Heart right ventricle (tissue), 16 donors: ENCODE measurements at regions not wholly inside any gene's neighbourhood (a gene's known extent, or its start where the extent isn't known, plus 50 kb on each side); places are given as distances from the start of the nearest gene placed in this dataset.

Experiments
- ATAC-seq, 8 donors: fragments of 200-7000 bp; cut with Tn5 transposase; one replicate each; pipeline ENCODE4 v1.9.1; 2020; ENCODE audit warnings: mild to moderate bottlenecking in 8 of 8, moderate library complexity in 8 of 8, moderate number of reproducible peaks in 1 of 8
- DNase-seq, 2 donors: peaks; one replicate each; pipeline ENCODE4 v3.0.0-alpha.2; 2020
- H3K27ac ChIP-seq, 10 donors: fragments of 200-600 bp; sonication (generic) in 2 of 10; one replicate each; pipeline versions ENCODE4 v1.5.0 to v1.8.0; 2020 to 2022; ENCODE audit warnings: mild to moderate bottlenecking in 3 of 10
- H3K27me3 ChIP-seq, 7 donors: fragments of 200-600 bp; one replicate each; pipeline ENCODE4 v1.8.0; 2021 to 2022; ENCODE audit warnings: mild to moderate bottlenecking in 2 of 7
- H3K36me3 ChIP-seq, 9 donors: fragments of 200-600 bp; sonication (generic) in 1 of 9; one replicate each; pipeline versions ENCODE4 v1.5.0 to v1.8.0; 2020 to 2022; ENCODE audit warnings: mild to moderate bottlenecking in 2 of 9
- H3K4me1 ChIP-seq, 9 donors: fragments of 200-600 bp; sonication (generic) in 1 of 9; one replicate each; pipeline versions ENCODE4 v1.5.0 to v1.8.0; 2020 to 2022; ENCODE audit warnings: mild to moderate bottlenecking in 4 of 9
- H3K4me3 ChIP-seq, 10 donors: fragments of 200-600 bp; sonication (generic) in 2 of 10; one replicate each; pipeline versions ENCODE4 v1.5.0 to v1.8.0; 2020 to 2022; ENCODE audit warnings: mild to moderate bottlenecking in 7 of 10, moderate library complexity in 2 of 10
- H3K9me3 ChIP-seq, 11 donors: fragments of 200-600 bp in 10 of 11; sonication (generic) in 2 of 11; one replicate each; pipeline versions ENCODE4 v1.5.0 to v1.8.0; 2013 to 2022; ENCODE audit warnings: mild to moderate bottlenecking in 2 of 11, control low read depth in 1 of 11, moderate library complexity in 1 of 11
- CTCF ChIP-seq, 9 donors: fragments of 200-600 bp; sonication (generic) in 2 of 9; IDR thresholded peaks; one replicate each; pipeline versions ENCODE4 v1.5.0 to v1.8.0; 2021 to 2022; ENCODE audit warnings: antibody characterized with exemption in 9 of 9, mild to moderate bottlenecking in 5 of 9, moderate library complexity in 1 of 9
- WGBS, 2 donors: extraction: QIAGEN DNeasy Blood & Tissue Kit; methylation state at CpG; one replicate each; pipeline ENCODE4 v1.1.7; 2013; ENCODE audit warnings: inconsistent platforms in 1 of 2; 5-methylcytosine and 5-hydroxymethylcytosine counted together
- intact Hi-C, 10 donors: fragments of 100-400 bp; cut with DNase I; formaldehyde crosslinking; loops; one replicate each; pipeline versions ENCODE4 v1.11.1 to v1.14.2; 2022
- donor health status: Arrhythmogenic right ventricular cardiomyopathy.
- donor health status: ischemic (EF 13 %, LVEDD 7.1; RV severe dilation, severe dysfunction).
- donor health status: healthy with polysubstance abuse.
- donor health status: DM: no; HTN: yes; CAD: no.
- donor health status: DM: no; HTN: no; CAD: no.
- donor health status: ischemic (EF 25% LVEDD 6.9; RV normal size, moderate dysfunction).
- donor health status: ischemic (EF 25% LVEDD 5.7; RV mildly dilated, moderate dysfunction).
- donor health status: healthy.
- donor health status: DM: yes; HTN: yes; CAD: no.
- donor health status: Ischemic cardiomyopathy.
- donor health status: ischemic (EF 35%, LVEDD 5.7; RV mildly dilated, moderate dysfunction).
- donor health status: nonischemic (EF 11% LVEDD 7.7; RV severe dilation, severe dysfunction).
- donor health status: DM: yes; HTN: yes; CAD: no.
- donor health status: PGD.
- donor health status: ischemic (EF 29% LVEDD 5.4; RV normal size, mild dysfunction).
- donor health status: nonischemic (EF 23%, LVEDD 6.1; RV moderate dilation, normal function).

- WGBS, 2 donors, result 42 to 49% methylated on average over 5 of the region's 5 CpGs
- Histone ChIP-seq H3K4me1 (no peaks in the 10 kb centered on the region), H3K27ac (no peak overlapping the region), H3K4me3 (no peak overlapping the region), H3K36me3 (no peaks in the 10 kb centered on the region), H3K27me3 (peaks cover 0 to 3% (median 0%) of the 10 kb centered on the region in 7 donors), H3K9me3 (no peaks in the 10 kb centered on the region)
- no peak for DNase-seq
- no peak for ATAC-seq
- intact Hi-C loops, result no loop called here
- TF ChIP-seq CTCF (IDR thresholded peaks at IDR 0.05), result no peak
Measured at GRCh38 chr3:68148447-68148846, 494.0 kb upstream of the SUCLG2 start.

GRCh38 chr3:68142441-68142840 is 488.0 kb upstream of the SUCLG2 start:
- ATAC-seq (no peak), DNase-seq (no peak)
- Histone ChIP-seq H3K9me3 (no peaks in the 10 kb centered on the region), H3K4me1 (no peaks in the 10 kb centered on the region), H3K36me3 (no peaks in the 10 kb centered on the region), H3K27me3 (no peaks in the 10 kb centered on the region), H3K4me3 (no peak overlapping the region), H3K27ac (no peak overlapping the region)
- intact Hi-C loops, result no loop called here
- WGBS, 2 donors, result 29 to 35% methylated on average over 2 of the region's 2 CpGs
- TF ChIP-seq CTCF (IDR thresholded peaks at IDR 0.05), result no peak

GRCh38 chr3:68139897-68140296 is 485.5 kb upstream of the SUCLG2 start:
- 75 to 76% methylated on average over 3 of the region's 3 CpGs for WGBS, 2 donors
- no peak overlapping the region for H3K4me3 ChIP-seq
- no peak for TF ChIP-seq CTCF (IDR thresholded peaks at IDR 0.05)
- no peaks in the 10 kb centered on the region for H3K9me3 ChIP-seq
- intact Hi-C loops, result no loop called here
- no peak for ATAC-seq
- DNase-seq, result no peak
- no peak overlapping the region for H3K27ac ChIP-seq
- no peaks in the 10 kb centered on the region for H3K4me1 ChIP-seq
- H3K27me3 ChIP-seq, result peaks cover 0 to 11% (median 0%) of the 10 kb centered on the region in 7 donors
- H3K36me3 ChIP-seq, result no peaks in the 10 kb centered on the region

- H3K27ac ChIP-seq, result no peak overlapping the region
- H3K27me3 ChIP-seq, result peaks cover 0 to 11% (median 0%) of the 10 kb centered on the region in 7 donors
- H3K9me3 ChIP-seq, result peaks cover 0 to 15% (median 0%) of the 10 kb centered on the region in 11 donors
- DNase-seq (no peak), ATAC-seq (no peak)
- intact Hi-C loops, result no loop called here
- 58 to 66% methylated on average over 7 of the region's 7 CpGs for WGBS, 2 donors
- H3K4me1 ChIP-seq, result no peaks in the 10 kb centered on the region
- TF ChIP-seq CTCF (IDR thresholded peaks at IDR 0.05), result no peak
- H3K36me3 ChIP-seq, result no peaks in the 10 kb centered on the region
- no peak overlapping the region for H3K4me3 ChIP-seq
Measured at GRCh38 chr3:68136411-68136810, 482.0 kb upstream of the SUCLG2 start.
